ENCODE measurements at regions not wholly inside any gene's neighbourhood (a gene's known extent, or its start where the extent isn't known, plus 50 kb on each side); places are given as distances from the start of the nearest gene placed in this dataset.

DNA sequence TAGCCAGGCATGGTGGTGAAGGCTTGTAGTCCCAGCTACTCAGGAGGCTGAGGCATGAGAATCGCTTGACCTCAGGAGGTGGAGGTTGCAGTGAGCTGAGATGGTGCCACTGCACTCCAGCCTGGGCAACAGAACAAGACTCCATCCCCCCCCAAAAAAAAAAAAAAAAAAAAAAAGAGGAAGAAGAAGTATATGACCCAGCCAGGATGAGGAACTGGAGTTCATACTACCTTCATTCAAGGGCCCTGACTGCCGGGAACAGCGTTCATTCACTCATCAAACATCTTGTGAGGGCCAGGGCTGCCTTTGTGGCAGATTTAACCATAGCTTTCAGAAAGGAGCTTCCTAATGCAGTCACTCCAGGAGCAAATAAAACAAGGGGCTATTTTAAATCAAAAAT, 127.6 kb downstream of the MRPS6 start:
- TF ChIP-seq, protein P1, sequence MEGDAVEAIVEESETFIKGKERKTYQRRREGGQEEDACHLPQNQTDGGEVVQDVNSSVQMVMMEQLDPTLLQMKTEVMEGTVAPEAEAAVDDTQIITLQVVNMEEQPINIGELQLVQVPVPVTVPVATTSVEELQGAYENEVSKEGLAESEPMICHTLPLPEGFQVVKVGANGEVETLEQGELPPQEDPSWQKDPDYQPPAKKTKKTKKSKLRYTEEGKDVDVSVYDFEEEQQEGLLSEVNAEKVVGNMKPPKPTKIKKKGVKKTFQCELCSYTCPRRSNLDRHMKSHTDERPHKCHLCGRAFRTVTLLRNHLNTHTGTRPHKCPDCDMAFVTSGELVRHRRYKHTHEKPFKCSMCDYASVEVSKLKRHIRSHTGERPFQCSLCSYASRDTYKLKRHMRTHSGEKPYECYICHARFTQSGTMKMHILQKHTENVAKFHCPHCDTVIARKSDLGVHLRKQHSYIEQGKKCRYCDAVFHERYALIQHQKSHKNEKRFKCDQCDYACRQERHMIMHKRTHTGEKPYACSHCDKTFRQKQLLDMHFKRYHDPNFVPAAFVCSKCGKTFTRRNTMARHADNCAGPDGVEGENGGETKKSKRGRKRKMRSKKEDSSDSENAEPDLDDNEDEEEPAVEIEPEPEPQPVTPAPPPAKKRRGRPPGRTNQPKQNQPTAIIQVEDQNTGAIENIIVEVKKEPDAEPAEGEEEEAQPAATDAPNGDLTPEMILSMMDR (conservative IDR thresholded peaks at IDR 0.05) = no peak
- no peak for TF ChIP-seq ZFX (IDR thresholded peaks at IDR 0.05)
